Spleen (tissue), 11 donors: ENCODE measurements at regions not wholly inside any gene's neighbourhood (a gene's known extent, or its start where the extent isn't known, plus 50 kb on each side); places are given as distances from the start of the nearest gene placed in this dataset.

Source experiments
- DNase-seq: peaks from one replicate; pipeline ENCODE4 v3.0.0-alpha.2; 2020
- H3K27ac ChIP-seq, 8 donors: fragments of 200-600 bp; sonication (generic) in 7 of 8; 1 replicate in 4 of 8; 2 replicates in 4 of 8; pipeline versions ENCODE4 v1.5.0 to v1.8.0; 2016 to 2021; ENCODE audit warnings: inconsistent platforms in 4 of 8, mild to moderate bottlenecking in 4 of 8, moderate library complexity in 1 of 8
- H3K27me3 ChIP-seq, 7 donors: fragments of 200-600 bp; sonication (generic) in 6 of 7; replicated peaks in 1 of 7; 1 replicate in 4 of 7; 2 replicates in 3 of 7; pipeline versions ENCODE4 v1.5.0 to v1.8.0; 2016 to 2021; ENCODE audit warnings: inconsistent platforms in 3 of 7, mild to moderate bottlenecking in 1 of 7
- H3K36me3 ChIP-seq, 6 donors: fragments of 200-600 bp; sonication (generic) in 5 of 6; 1 replicate in 4 of 6; 2 replicates in 2 of 6; pipeline versions ENCODE4 v1.5.0 to v1.8.0; 2016 to 2021; ENCODE audit warnings: inconsistent platforms in 2 of 6
- H3K4me1 ChIP-seq, 6 donors: fragments of 200-600 bp; sonication (generic) in 5 of 6; 1 replicate in 3 of 6; 2 replicates in 3 of 6; pipeline versions ENCODE4 v1.5.0 to v1.8.0; 2016 to 2021; ENCODE audit warnings: inconsistent platforms in 3 of 6
- H3K4me3 ChIP-seq, 8 donors: fragments of 200-600 bp; sonication (generic) in 7 of 8; 1 replicate in 4 of 8; 2 replicates in 4 of 8; pipeline versions ENCODE4 v1.5.0 to v1.8.0; 2016 to 2021; ENCODE audit warnings: inconsistent platforms in 4 of 8, mild to moderate bottlenecking in 4 of 8, moderate library complexity in 2 of 8
- H3K9me3 ChIP-seq, 8 donors: fragments of 200-600 bp; sonication (generic) in 7 of 8; 1 replicate in 4 of 8; 2 replicates in 4 of 8; pipeline versions ENCODE4 v1.5.0 to v1.8.0; 2016 to 2021; ENCODE audit warnings: inconsistent platforms in 4 of 8
- POLR2A ChIP-seq, 3 donors: fragments of 450-650 bp; IDR thresholded peaks; one replicate each; pipeline ENCODE4 v1.5.1; 2017; ENCODE audit warnings: antibody characterized with exemption in 3 of 3, mild to moderate bottlenecking in 1 of 3
- POLR2AphosphoS5 ChIP-seq, 3 donors: sonication (generic); formaldehyde crosslinking; IDR thresholded peaks; one replicate each; pipeline ENCODE4 v1.5.1; 2017; ENCODE audit warnings: antibody characterized with exemption in 3 of 3
- WGBS, 5 donors: extraction: QIAGEN DNeasy Blood & Tissue Kit in 3 of 5; methylation state at CpG; one replicate each; pipeline versions ENCODE4 v1.1.5 to v1.1.7; 2013 to 2018; 5-methylcytosine and 5-hydroxymethylcytosine counted together
- intact Hi-C: fragments of 100-400 bp; cut with DNase I; formaldehyde crosslinking; loops from one replicate; pipeline ENCODE4 v1.15.0; 2023; ENCODE audit warnings: low total_unique reads
- TF ChIP-seq, protein P1 (sequence below), 11 experiments: fragments of 200-600 bp in 7 of 11; fragments of 450-650 bp in 4 of 11; sonication (generic) in 4 of 11; IDR thresholded peaks in 8 of 11; conservative IDR thresholded peaks in 3 of 11; 1 replicate in 7 of 11; 2 replicates in 4 of 11; pipeline versions ENCODE4 v1.4.0 to v1.8.0; 2016 to 2021; ENCODE audit warnings: antibody characterized with exemption in 11 of 11, inconsistent platforms in 4 of 11, mild to moderate bottlenecking in 1 of 11
- donor health status: healthy with polysubstance abuse.
- donor health status: DM: no; HTN: no; CAD: no; lungs with moderate emphysema.
- donor health status: DM: no; HTN: no; CAD: no.
- donor health status: Bipolar disorder and iron deficiency.
- donor health status: healthy.
- donor health status: DM: no; HTN: no; CAD: no.
- donor health status: DM: yes; HTN: yes; CAD: no.

- no peaks in the 10 kb centered on the region for H3K9me3 ChIP-seq
- H3K36me3 ChIP-seq: no peaks in the 10 kb centered on the region
- H3K27me3 ChIP-seq: no peaks in the 10 kb centered on the region
- H3K27ac ChIP-seq: no peak overlapping the region
- TF ChIP-seq POLR2A (IDR thresholded peaks at IDR 0.05) (no peak), POLR2AphosphoS5 (IDR thresholded peaks at IDR 0.05) (no peak)
- TF ChIP-seq, protein P1, sequence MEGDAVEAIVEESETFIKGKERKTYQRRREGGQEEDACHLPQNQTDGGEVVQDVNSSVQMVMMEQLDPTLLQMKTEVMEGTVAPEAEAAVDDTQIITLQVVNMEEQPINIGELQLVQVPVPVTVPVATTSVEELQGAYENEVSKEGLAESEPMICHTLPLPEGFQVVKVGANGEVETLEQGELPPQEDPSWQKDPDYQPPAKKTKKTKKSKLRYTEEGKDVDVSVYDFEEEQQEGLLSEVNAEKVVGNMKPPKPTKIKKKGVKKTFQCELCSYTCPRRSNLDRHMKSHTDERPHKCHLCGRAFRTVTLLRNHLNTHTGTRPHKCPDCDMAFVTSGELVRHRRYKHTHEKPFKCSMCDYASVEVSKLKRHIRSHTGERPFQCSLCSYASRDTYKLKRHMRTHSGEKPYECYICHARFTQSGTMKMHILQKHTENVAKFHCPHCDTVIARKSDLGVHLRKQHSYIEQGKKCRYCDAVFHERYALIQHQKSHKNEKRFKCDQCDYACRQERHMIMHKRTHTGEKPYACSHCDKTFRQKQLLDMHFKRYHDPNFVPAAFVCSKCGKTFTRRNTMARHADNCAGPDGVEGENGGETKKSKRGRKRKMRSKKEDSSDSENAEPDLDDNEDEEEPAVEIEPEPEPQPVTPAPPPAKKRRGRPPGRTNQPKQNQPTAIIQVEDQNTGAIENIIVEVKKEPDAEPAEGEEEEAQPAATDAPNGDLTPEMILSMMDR (IDR thresholded peaks at IDR 0.05 in 8 of 11, conservative IDR thresholded peaks at IDR 0.05 in 3 of 11): no peak
- H3K4me3 ChIP-seq: no peak overlapping the region
- intact Hi-C loops: no loop called here
- no peaks in the 10 kb centered on the region for H3K4me1 ChIP-seq
- DNase-seq: no peak
- WGBS, 5 donors: 65 to 87% (median 79%) methylated on average over 1 of the region's 1 CpG
These were observed 660.6 kb upstream of the SLC10A2 start for GRCh38 chr13:103726808-103727207.

- Histone ChIP-seq H3K9me3 (peaks cover 0 to 3% (median 0%) of the 10 kb centered on the region in 8 donors), H3K27ac (no peak overlapping the region), H3K36me3 (no peaks in the 10 kb centered on the region), H3K27me3 (no peaks in the 10 kb centered on the region), H3K4me1 (no peaks in the 10 kb centered on the region), H3K4me3 (no peak overlapping the region)
- no peak for DNase-seq
- 0 to 43% (median 0%) methylated on average over 1 of the region's 1 CpG for WGBS, 5 donors
- intact Hi-C loops: no loop called here
- TF ChIP-seq, protein P1 (IDR thresholded peaks at IDR 0.05 in 8 of 11, conservative IDR thresholded peaks at IDR 0.05 in 3 of 11): no peak
- TF ChIP-seq POLR2A (IDR thresholded peaks at IDR 0.05): no peak
- no peak for TF ChIP-seq POLR2AphosphoS5 (IDR thresholded peaks at IDR 0.05)
These were observed 650.5 kb upstream of the SLC10A2 start for GRCh38 chr13:103716718-103717117.

DNA sequence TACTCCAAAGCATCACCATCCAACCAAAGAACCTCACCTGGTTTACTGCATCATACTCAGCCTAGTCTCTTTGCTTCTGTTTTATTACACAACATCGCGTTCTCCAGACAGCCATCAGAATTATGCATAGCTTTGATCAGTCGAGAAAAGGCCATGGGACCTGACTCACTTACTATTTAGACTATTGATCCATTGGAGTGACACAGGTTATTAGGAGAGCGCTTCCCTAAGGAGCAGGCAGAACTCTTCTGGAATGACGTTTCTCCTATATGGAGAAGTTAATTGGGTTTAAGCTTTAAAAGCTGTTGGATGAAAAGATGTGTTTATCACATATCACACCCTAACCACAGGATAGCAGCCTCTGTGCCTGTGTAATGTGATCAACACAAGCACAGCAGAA, 649.1 kb upstream of the SLC10A2 start:
- H3K4me1 ChIP-seq: no peaks in the 10 kb centered on the region
- DNase-seq: no peak
- H3K9me3 ChIP-seq: peaks cover 0 to 3% (median 0%) of the 10 kb centered on the region in 8 donors
- no peak for TF ChIP-seq POLR2A (IDR thresholded peaks at IDR 0.05)
- TF ChIP-seq, protein P1 (IDR thresholded peaks at IDR 0.05 in 8 of 11, conservative IDR thresholded peaks at IDR 0.05 in 3 of 11): no peak
- TF ChIP-seq POLR2AphosphoS5 (IDR thresholded peaks at IDR 0.05): no peak
- WGBS, 5 donors: 84 to 93% (median 88%) methylated on average over 5 of the region's 5 CpGs
- no peak overlapping the region for H3K4me3 ChIP-seq
- intact Hi-C loops: no loop called here
- no peaks in the 10 kb centered on the region for H3K36me3 ChIP-seq
- no peaks in the 10 kb centered on the region for H3K27me3 ChIP-seq
- H3K27ac ChIP-seq: no peak overlapping the region

DNA sequence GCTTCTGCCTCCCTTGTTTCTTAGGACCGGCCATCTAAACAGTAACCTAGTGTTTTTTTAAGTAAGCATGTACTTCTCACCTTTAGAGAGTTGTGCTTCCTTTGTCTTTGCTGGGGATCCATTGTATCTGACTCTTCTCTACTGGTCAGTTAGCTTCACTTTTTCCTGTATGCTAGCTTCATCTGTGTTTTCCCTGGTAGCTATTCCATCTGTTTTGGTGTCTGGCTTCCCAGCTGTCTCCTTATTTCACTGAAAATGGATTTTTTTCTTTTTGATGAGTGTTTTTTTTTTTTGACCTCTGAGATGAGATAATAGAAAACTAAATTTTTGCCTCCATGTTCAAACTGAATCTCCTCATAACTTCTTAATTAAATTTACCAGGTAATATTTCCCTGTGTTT, 637.0 kb upstream of the SLC10A2 start:
- intact Hi-C loops: no loop called here
- WGBS, 5 donors: 83 to 97% (median 95%) methylated on average over 1 of the region's 1 CpG
- peaks cover 0 to 6% (median 0%) of the 10 kb centered on the region in 8 donors for H3K9me3 ChIP-seq
- H3K4me1 ChIP-seq: no peaks in the 10 kb centered on the region
- H3K27ac ChIP-seq: no peak overlapping the region
- no peaks in the 10 kb centered on the region for H3K36me3 ChIP-seq
- no peak for DNase-seq
- no peaks in the 10 kb centered on the region for H3K27me3 ChIP-seq
- no peak overlapping the region for H3K4me3 ChIP-seq
- TF ChIP-seq, protein P1 (IDR thresholded peaks at IDR 0.05 in 8 of 11, conservative IDR thresholded peaks at IDR 0.05 in 3 of 11): no peak
- no peak for TF ChIP-seq POLR2A (IDR thresholded peaks at IDR 0.05)
- no peak for TF ChIP-seq POLR2AphosphoS5 (IDR thresholded peaks at IDR 0.05)
